Upper lobe of left lung (tissue), 6 donors: ENCODE measurements at regions not wholly inside any gene's neighbourhood (a gene's known extent, or its start where the extent isn't known, plus 50 kb on each side); places are given as distances from the start of the nearest gene placed in this dataset.

Experiments
- ATAC-seq, 2 donors: fragments of 200-7000 bp; cut with Tn5 transposase; one replicate each; pipeline ENCODE4 v1.9.1; 2022; ENCODE audit warnings: mild to moderate bottlenecking in 2 of 2, moderate library complexity in 2 of 2; ENCODE audit not compliant: low FRiP score in 2 of 2
- DNase-seq, 2 donors: peaks; one replicate each; pipeline ENCODE4 v3.0.0-alpha.2; 2019 to 2020
- H3K27ac ChIP-seq, 4 donors: fragments of 200-600 bp; sonication (generic); one replicate each; pipeline ENCODE4 v1.5.1; 2016 to 2019
- H3K27me3 ChIP-seq, 4 donors: fragments of 200-600 bp; sonication (generic); one replicate each; pipeline ENCODE4 v1.5.1; 2017 to 2019
- H3K36me3 ChIP-seq, 4 donors: fragments of 200-600 bp; sonication (generic); one replicate each; pipeline ENCODE4 v1.5.1; 2016 to 2019
- H3K4me1 ChIP-seq, 4 donors: fragments of 200-600 bp; sonication (generic); one replicate each; pipeline ENCODE4 v1.5.1; 2018 to 2019
- H3K4me3 ChIP-seq, 4 donors: fragments of 200-600 bp; sonication (generic); one replicate each; pipeline ENCODE4 v1.5.1; 2017 to 2019; ENCODE audit warnings: mild to moderate bottlenecking in 2 of 4, moderate library complexity in 1 of 4
- H3K9me3 ChIP-seq, 4 donors: fragments of 200-600 bp; sonication (generic); one replicate each; pipeline ENCODE4 v1.5.1; 2018 to 2019
- CTCF ChIP-seq, 6 experiments: fragments of 450-650 bp in 4 of 6; fragments of 200-600 bp in 2 of 6; sonication (generic) in 2 of 6; IDR thresholded peaks; one replicate each; pipeline ENCODE4 v1.5.1; 2016 to 2019; ENCODE audit warnings: antibody characterized with exemption in 6 of 6
- EP300 ChIP-seq, 4 donors: sonication (generic); formaldehyde crosslinking; IDR thresholded peaks; one replicate each; pipeline ENCODE4 v1.5.1; 2017; ENCODE audit warnings: antibody characterized with exemption in 4 of 4, control low read depth in 2 of 4
- POLR2A ChIP-seq, 4 donors: fragments of 450-650 bp; IDR thresholded peaks; one replicate each; pipeline ENCODE4 v1.5.1; 2016 to 2017; ENCODE audit warnings: antibody characterized with exemption in 4 of 4, mild to moderate bottlenecking in 2 of 4
- POLR2AphosphoS5 ChIP-seq, 2 donors: sonication (generic); formaldehyde crosslinking; IDR thresholded peaks; one replicate each; pipeline ENCODE4 v1.5.1; 2017; ENCODE audit warnings: antibody characterized with exemption in 2 of 2
- WGBS, 2 donors: methylation state at CpG; one replicate each; pipeline ENCODE4 v1.1.5; 2017 to 2018; 5-methylcytosine and 5-hydroxymethylcytosine counted together
- donor health status: DM: no; HTN: no; CAD: no; lungs with moderate emphysema.
- donor health status: DM: no; HTN: yes; CAD: no; lungs with severe emphysema.

- H3K36me3 ChIP-seq: no peaks in the 10 kb centered on the region
- TF ChIP-seq CTCF (IDR thresholded peaks at IDR 0.05) (no peak), EP300 (IDR thresholded peaks at IDR 0.05) (no peak), POLR2A (IDR thresholded peaks at IDR 0.05) (no peak), POLR2AphosphoS5 (IDR thresholded peaks at IDR 0.05) (no peak)
- no peak overlapping the region for H3K4me3 ChIP-seq
- ATAC-seq: no peak
- WGBS, 2 donors: 87 to 93% methylated on average over 1 of the region's 1 CpG
- H3K27me3 ChIP-seq: no peaks in the 10 kb centered on the region
- H3K9me3 ChIP-seq: no peaks in the 10 kb centered on the region
- H3K27ac ChIP-seq: no peak overlapping the region
- no peaks in the 10 kb centered on the region for H3K4me1 ChIP-seq
- no peak for DNase-seq
Measured at GRCh38 chr12:66960006-66960405, 281.1 kb upstream of the GRIP1 start.

- TF ChIP-seq CTCF (IDR thresholded peaks at IDR 0.05) (no peak), EP300 (IDR thresholded peaks at IDR 0.05) (no peak), POLR2AphosphoS5 (IDR thresholded peaks at IDR 0.05) (no peak), POLR2A (IDR thresholded peaks at IDR 0.05) (no peak)
- no peak overlapping the region for H3K27ac ChIP-seq
Measured at GRCh38 chr12:66960704-66961690, 282.1 kb upstream of the GRIP1 start.

GRCh38 chr12:66962290-66962689, 283.4 kb upstream of the GRIP1 start:
- Histone ChIP-seq H3K9me3 (no peaks in the 10 kb centered on the region), H3K27ac (no peak overlapping the region), H3K27me3 (no peaks in the 10 kb centered on the region), H3K4me3 (no peak overlapping the region), H3K4me1 (no peaks in the 10 kb centered on the region), H3K36me3 (no peaks in the 10 kb centered on the region)
- 48 to 56% methylated on average over 9 of the region's 9 CpGs for WGBS, 2 donors
- DNase-seq (no peak), ATAC-seq (no peak)
- TF ChIP-seq POLR2AphosphoS5 (IDR thresholded peaks at IDR 0.05): no peak
- TF ChIP-seq POLR2A (IDR thresholded peaks at IDR 0.05): no peak
- TF ChIP-seq EP300 (IDR thresholded peaks at IDR 0.05): no peak
- TF ChIP-seq CTCF (IDR thresholded peaks at IDR 0.05): no peak

More at GRCh38 chr12:66960704-66961690, 282.1 kb upstream of the GRIP1 start:
- H3K36me3 ChIP-seq: no peaks in the 10 kb centered on the region
- whole genome bisulfite sequencing, 2 donors: 64 to 74% methylated on average over 6 of the region's 6 CpGs
- no peaks in the 10 kb centered on the region for H3K4me1 ChIP-seq
- peak in 1 of 2 donors; percentile 59 for ATAC-seq
- no peaks in the 10 kb centered on the region for H3K27me3 ChIP-seq
- H3K9me3 ChIP-seq: no peaks in the 10 kb centered on the region
- H3K4me3 ChIP-seq: no peak overlapping the region
- no peak for DNase-seq

GRCh38 chr12:66963901-66964300, 285.0 kb upstream of the GRIP1 start:
- Histone ChIP-seq H3K27me3 (no peaks in the 10 kb centered on the region), H3K4me3 (no peak overlapping the region), H3K36me3 (no peaks in the 10 kb centered on the region), H3K4me1 (no peaks in the 10 kb centered on the region), H3K27ac (no peak overlapping the region), H3K9me3 (no peaks in the 10 kb centered on the region)
- no peak for DNase-seq
- WGBS, 2 donors: 80 to 88% methylated on average over 4 of the region's 4 CpGs
- TF ChIP-seq CTCF (IDR thresholded peaks at IDR 0.05): no peak
- TF ChIP-seq POLR2AphosphoS5 (IDR thresholded peaks at IDR 0.05): no peak
- no peak for TF ChIP-seq EP300 (IDR thresholded peaks at IDR 0.05)
- TF ChIP-seq POLR2A (IDR thresholded peaks at IDR 0.05): no peak
- no peak for ATAC-seq
